Stomach (tissue), 4 donors: ENCODE measurements at regions not wholly inside any gene's neighbourhood (a gene's known extent, or its start where the extent isn't known, plus 50 kb on each side); places are given as distances from the start of the nearest gene placed in this dataset.

ENCODE experiments used
- CTCF ChIP-seq, 7 experiments: fragments of 450-650 bp in 4 of 7; fragments of 200-600 bp in 3 of 7; sonication (generic) in 3 of 7; IDR thresholded peaks; one replicate each; pipeline ENCODE4 v1.5.1; 2016 to 2019; ENCODE audit warnings: antibody characterized with exemption in 7 of 7, control low read depth in 2 of 7, mild to moderate bottlenecking in 1 of 7
- EP300 ChIP-seq: sonication (generic); formaldehyde crosslinking; IDR thresholded peaks from one replicate; pipeline ENCODE4 v1.6.1; 2017; ENCODE audit warnings: antibody characterized with exemption
- POLR2A ChIP-seq, 4 donors: fragments of 450-650 bp; IDR thresholded peaks; one replicate each; pipeline ENCODE4 v1.6.1; 2016; ENCODE audit warnings: antibody characterized with exemption in 4 of 4, control low read depth in 2 of 4, mild to moderate bottlenecking in 1 of 4, moderate library complexity in 1 of 4

GRCh38 chr11:13859892-13860291 lies 102.6 kb upstream of the SPON1 start:
- TF ChIP-seq CTCF (IDR thresholded peaks at IDR 0.05) (no peak), POLR2A (IDR thresholded peaks at IDR 0.05) (no peak), EP300 (no peak)
